ENCODE measurements at regions not wholly inside any gene's neighbourhood (a gene's known extent, or its start where the extent isn't known, plus 50 kb on each side); places are given as distances from the start of the nearest gene placed in this dataset.

DNA sequence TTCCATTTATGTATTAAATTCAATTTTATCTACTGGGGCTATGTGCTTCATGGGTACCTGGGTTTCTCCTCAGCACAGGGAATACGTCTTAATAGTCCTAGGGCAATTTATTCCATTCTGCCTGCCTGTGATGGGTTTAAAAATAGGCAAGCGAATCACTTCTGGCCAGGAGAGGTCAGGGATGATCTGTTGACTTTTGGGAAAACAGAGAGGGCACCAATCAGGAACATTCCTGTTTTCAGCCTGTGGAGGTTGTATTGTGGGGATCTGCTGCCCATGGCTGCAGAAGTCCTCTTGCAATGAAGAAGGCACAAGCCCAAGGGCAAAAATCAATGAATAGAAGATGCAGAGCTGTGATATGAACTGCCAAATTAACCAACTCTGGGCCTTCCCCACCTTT is 303.1 kb downstream of the CTH start:
- WGBS: 69% methylated on average over 2 of the region's 2 CpGs
- H3K9me3 ChIP-seq: peaks cover 5% of the 10 kb centered on the region
- H3K27ac ChIP-seq: no peak overlapping the region
- H3K36me3 ChIP-seq: no peaks in the 10 kb centered on the region
- DNase-seq (ENCODE audit: low spot score in 2 of 2): no peak
- TF ChIP-seq, protein P1, sequence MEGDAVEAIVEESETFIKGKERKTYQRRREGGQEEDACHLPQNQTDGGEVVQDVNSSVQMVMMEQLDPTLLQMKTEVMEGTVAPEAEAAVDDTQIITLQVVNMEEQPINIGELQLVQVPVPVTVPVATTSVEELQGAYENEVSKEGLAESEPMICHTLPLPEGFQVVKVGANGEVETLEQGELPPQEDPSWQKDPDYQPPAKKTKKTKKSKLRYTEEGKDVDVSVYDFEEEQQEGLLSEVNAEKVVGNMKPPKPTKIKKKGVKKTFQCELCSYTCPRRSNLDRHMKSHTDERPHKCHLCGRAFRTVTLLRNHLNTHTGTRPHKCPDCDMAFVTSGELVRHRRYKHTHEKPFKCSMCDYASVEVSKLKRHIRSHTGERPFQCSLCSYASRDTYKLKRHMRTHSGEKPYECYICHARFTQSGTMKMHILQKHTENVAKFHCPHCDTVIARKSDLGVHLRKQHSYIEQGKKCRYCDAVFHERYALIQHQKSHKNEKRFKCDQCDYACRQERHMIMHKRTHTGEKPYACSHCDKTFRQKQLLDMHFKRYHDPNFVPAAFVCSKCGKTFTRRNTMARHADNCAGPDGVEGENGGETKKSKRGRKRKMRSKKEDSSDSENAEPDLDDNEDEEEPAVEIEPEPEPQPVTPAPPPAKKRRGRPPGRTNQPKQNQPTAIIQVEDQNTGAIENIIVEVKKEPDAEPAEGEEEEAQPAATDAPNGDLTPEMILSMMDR (IDR thresholded peaks at IDR 0.05): no peak
- TF ChIP-seq POLR2A (IDR thresholded peaks at IDR 0.05): no peak
- no peak for TF ChIP-seq POLR2AphosphoS5 (IDR thresholded peaks at IDR 0.05)
- TF ChIP-seq EP300 (IDR thresholded peaks at IDR 0.05): no peak
- H3K27me3 ChIP-seq: no peaks in the 10 kb centered on the region
- H3K4me1 ChIP-seq: no peaks in the 10 kb centered on the region
- no peak overlapping the region for H3K4me3 ChIP-seq

DNA sequence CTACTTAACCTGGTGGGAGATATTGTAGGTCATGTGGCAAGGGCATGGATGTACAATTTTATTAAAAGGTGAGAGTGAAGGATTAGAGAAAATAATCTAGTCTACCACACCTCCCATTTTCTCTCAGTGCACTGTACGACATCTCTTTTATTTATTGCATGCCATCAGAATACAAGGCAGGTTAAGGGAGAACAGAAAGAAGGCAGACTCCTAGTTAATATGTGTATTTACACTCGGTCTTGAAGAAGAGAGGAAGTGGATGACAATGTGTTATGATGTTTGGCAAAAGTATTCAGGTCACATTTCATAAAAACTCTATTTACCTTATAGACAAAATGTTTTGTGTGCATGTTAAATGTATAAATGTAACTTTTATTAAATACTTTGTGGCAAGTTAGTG is 306.1 kb downstream of the CTH start:
- Histone ChIP-seq H3K9me3 (no peaks in the 10 kb centered on the region), H3K4me1 (no peaks in the 10 kb centered on the region), H3K27ac (no peak overlapping the region), H3K27me3 (no peaks in the 10 kb centered on the region), H3K36me3 (no peaks in the 10 kb centered on the region), H3K4me3 (no peak overlapping the region)
- WGBS: 62% methylated on average over 2 of the region's 2 CpGs
- no peak for DNase-seq (ENCODE audit: low spot score in 2 of 2)
- TF ChIP-seq POLR2AphosphoS5 (IDR thresholded peaks at IDR 0.05) (no peak), POLR2A (IDR thresholded peaks at IDR 0.05) (no peak), EP300 (IDR thresholded peaks at IDR 0.05) (no peak)
- TF ChIP-seq, protein P1 (IDR thresholded peaks at IDR 0.05): no peak

DNA sequence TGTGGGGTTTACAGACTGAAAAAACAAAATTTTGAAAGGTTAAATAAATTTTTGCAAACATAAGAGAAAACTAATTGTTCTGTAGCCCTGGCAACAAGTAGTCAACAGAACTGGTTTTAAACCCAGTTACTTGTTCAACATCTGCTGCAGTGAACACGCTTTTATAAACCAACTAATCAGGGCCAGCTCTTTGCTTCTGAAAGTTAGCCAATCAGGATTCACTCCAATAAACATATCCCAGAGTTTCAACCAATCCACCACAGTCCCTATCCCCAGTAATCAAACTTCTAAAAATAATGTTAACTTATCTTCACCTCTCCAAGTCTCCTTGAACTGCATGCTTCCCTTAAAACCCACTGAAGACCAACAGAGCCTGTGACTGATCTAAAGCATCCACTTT is 306.6 kb downstream of the CTH start:
- Histone ChIP-seq H3K27ac (no peak overlapping the region), H3K36me3 (no peaks in the 10 kb centered on the region), H3K27me3 (no peaks in the 10 kb centered on the region), H3K4me3 (no peak overlapping the region), H3K4me1 (no peaks in the 10 kb centered on the region), H3K9me3 (no peaks in the 10 kb centered on the region)
- WGBS: 41% methylated on average over 1 of the region's 1 CpG
- no peak for DNase-seq (ENCODE audit: low spot score in 2 of 2)
- TF ChIP-seq, protein P1 (IDR thresholded peaks at IDR 0.05): no peak

DNA sequence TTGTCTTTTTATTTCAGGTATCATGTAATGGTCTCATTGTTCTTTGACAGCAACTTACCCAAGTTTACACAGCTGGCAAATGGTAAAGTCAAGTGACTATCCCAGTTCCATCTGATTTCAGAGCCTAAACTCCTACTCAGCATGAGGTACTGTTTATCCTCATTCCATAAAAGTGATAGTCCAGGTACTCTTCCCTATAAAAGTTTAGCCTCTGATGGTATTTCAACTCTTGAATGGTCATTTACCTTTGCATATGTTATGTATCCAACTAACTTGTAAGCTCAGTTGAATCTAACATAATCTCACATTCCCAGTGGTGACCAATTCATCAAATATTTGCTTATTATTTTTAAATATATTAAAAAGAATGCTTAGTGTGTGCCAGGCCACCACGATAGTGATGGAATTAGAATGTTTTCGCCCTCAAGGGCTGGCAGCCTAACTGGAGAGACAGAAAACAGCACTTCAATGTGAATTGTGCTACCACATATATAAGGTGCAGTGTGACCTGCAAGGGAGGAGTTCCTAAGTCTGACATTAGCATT is 307.1 kb downstream of the CTH start:
- WGBS: 19% methylated on average over 2 of the region's 2 CpGs
- no peaks in the 10 kb centered on the region for H3K9me3 ChIP-seq
- H3K27me3 ChIP-seq: no peaks in the 10 kb centered on the region
- H3K36me3 ChIP-seq: no peaks in the 10 kb centered on the region
- H3K27ac ChIP-seq: no peak overlapping the region
- TF ChIP-seq, protein P1 (IDR thresholded peaks at IDR 0.05): no peak
- no peak for TF ChIP-seq POLR2AphosphoS5 (IDR thresholded peaks at IDR 0.05)
- no peak for TF ChIP-seq EP300 (IDR thresholded peaks at IDR 0.05)
- no peak for TF ChIP-seq POLR2A (IDR thresholded peaks at IDR 0.05)
- DNase-seq (ENCODE audit: low spot score in 2 of 2): no peak
- H3K4me3 ChIP-seq: no peak overlapping the region
- no peaks in the 10 kb centered on the region for H3K4me1 ChIP-seq

DNA sequence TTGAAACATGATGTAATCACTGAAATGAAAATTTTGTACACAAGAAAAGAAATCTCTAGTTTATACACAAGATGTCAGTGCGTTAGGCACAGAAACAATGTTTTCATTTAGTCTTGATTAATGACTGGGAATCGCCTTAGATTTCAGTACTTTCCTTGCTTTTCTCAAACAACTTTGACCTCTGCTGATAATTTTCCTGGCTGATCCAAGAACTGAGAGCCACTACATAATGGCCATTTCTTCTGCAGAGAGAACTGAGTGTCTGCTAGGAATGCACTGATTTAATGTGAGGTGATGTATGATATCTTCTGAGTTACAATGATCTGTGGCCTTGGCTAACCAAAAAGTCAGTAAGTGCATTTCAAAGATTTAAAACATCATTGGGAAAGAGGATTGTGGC is 308.1 kb downstream of the CTH start:
- no peak for DNase-seq (ENCODE audit: low spot score in 2 of 2)
- H3K9me3 ChIP-seq: no peaks in the 10 kb centered on the region
- H3K4me3 ChIP-seq: no peak overlapping the region
- no peaks in the 10 kb centered on the region for H3K36me3 ChIP-seq
- TF ChIP-seq EP300 (IDR thresholded peaks at IDR 0.05) (no peak), POLR2A (IDR thresholded peaks at IDR 0.05) (no peak)
- WGBS: 27% methylated on average over 2 of the region's 2 CpGs
- H3K4me1 ChIP-seq: no peaks in the 10 kb centered on the region
- H3K27me3 ChIP-seq: no peaks in the 10 kb centered on the region
- H3K27ac ChIP-seq: no peak overlapping the region

DNA sequence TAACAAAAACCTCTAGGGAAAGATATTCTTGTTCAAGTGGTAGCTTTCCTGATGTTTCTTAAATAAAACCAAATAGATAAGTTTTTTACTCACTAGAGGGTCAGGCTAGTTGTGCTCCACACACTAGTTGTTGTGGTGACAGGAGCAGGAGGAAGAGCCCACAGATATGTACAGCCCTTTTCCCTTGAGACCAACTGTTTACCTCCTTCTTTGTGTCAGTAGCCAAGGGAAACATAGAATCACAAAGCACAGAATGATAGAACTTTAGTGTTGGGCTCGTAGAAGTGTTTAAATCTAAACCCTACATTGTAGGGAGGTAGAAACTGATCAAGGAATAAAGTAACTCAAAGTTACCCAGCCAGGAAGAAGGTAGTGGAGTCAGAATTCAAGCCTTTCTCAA is 309.0 kb downstream of the CTH start:
- WGBS: 70% methylated on average over 1 of the region's 1 CpG
- H3K4me3 ChIP-seq: no peak overlapping the region
- no peaks in the 10 kb centered on the region for H3K36me3 ChIP-seq
- H3K9me3 ChIP-seq: no peaks in the 10 kb centered on the region
- no peak for TF ChIP-seq EP300 (IDR thresholded peaks at IDR 0.05)
- no peak for TF ChIP-seq POLR2A (IDR thresholded peaks at IDR 0.05)
- TF ChIP-seq POLR2AphosphoS5 (IDR thresholded peaks at IDR 0.05): no peak
- TF ChIP-seq, protein P1 (IDR thresholded peaks at IDR 0.05): no peak
- DNase-seq (ENCODE audit: low spot score in 2 of 2): no peak
- no peaks in the 10 kb centered on the region for H3K4me1 ChIP-seq
- no peak overlapping the region for H3K27ac ChIP-seq
- no peaks in the 10 kb centered on the region for H3K27me3 ChIP-seq

All from suprapubic skin (tissue), 4 donors.